GM19467 (cell line): ENCODE measurements at regions not wholly inside any gene's neighbourhood (a gene's known extent, or its start where the extent isn't known, plus 50 kb on each side); places are given as distances from the start of the nearest gene placed in this dataset.

Experiments
- ATAC-seq: cut with Tn5 transposase; IDR thresholded peaks from one replicate; pipeline ENCODE4 v1.9.1; 2021; ENCODE audit warnings: mild to moderate bottlenecking, moderate library complexity; ENCODE audit not compliant: unreplicated experiment

- ATAC-seq: no peak
These were observed 127.0 kb downstream of the MCHR2 start for GRCh38 chr6:99867026-99867425.

- ATAC-seq: peak; percentile 86
These were observed 125.8 kb downstream of the MCHR2 start for GRCh38 chr6:99868074-99868702.
